ENCODE measurements at regions not wholly inside any gene's neighbourhood (a gene's known extent, or its start where the extent isn't known, plus 50 kb on each side); places are given as distances from the start of the nearest gene placed in this dataset.

DNA sequence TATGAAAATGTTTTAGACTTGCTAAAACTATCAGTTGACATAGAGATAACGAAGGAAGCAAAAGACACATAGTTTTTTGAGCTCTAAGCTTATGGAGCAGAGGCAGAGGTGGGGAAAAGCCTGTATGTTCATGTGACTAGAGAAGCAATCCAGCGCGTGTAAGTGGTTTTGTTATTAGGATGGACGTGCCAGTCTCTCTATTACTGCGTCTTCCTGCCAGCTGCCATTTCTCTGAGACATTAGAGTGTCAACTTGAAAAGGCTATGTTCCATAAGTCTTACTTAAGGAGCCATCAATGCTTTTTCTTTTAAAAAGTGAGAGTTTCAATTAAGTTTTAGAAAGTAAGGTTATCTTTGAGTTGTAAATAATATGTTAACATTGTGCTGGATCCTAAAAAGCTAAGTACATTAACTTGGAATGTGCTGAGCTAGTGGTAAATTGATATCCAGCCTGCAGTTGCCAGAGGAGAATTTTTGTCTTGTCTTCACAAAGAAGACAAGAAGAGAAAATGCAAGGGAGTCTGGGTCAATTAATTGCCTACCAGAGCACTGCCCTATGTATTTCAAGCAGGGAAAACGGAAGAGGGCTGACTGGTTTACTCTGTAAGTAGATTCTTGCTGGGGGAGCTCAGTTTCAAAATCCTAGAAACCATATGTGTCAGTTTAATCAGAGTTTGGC is 161.8 kb upstream of the B3GALT2 start:
- Histone ChIP-seq H3K79me2 (ENCODE audit: insufficient read depth, low read length) (no peaks in the 10 kb centered on the region), H3K9me2 (replicated peaks; ENCODE audit: low read depth, low read length) (no peaks in the 10 kb centered on the region), H3K36me3 (ENCODE audit: insufficient read depth, low read length) (no peaks in the 10 kb centered on the region), H3K9ac (ENCODE audit: low read depth, low read length, poor library complexity, severe bottlenecking) (no peak overlapping the region), H3K4me3 (ENCODE audit: low read length, poor library complexity, severe bottlenecking) (no peak overlapping the region), H2AFZ (ENCODE audit: low read length) (no peak overlapping the region), H4K20me1 (ENCODE audit: insufficient read depth, low read length, poor library complexity, severe bottlenecking) (no peaks in the 10 kb centered on the region), H3K27me3 (ENCODE audit: insufficient read depth, low read length, poor library complexity, severe bottlenecking) (no peaks in the 10 kb centered on the region), H3K4me2 (ENCODE audit: low read depth, low read length, poor library complexity, severe bottlenecking) (no peak overlapping the region), H3K9me3 (ENCODE audit: insufficient read depth, low read depth, low read length) (no peaks in the 10 kb centered on the region), H3K4me1 (ENCODE audit: insufficient read depth, low read length, poor library complexity, severe bottlenecking) (no peaks in the 10 kb centered on the region), H3F3A (ENCODE audit: low read depth) (no peaks in the 10 kb centered on the region)
- TF ChIP-seq, protein P1, sequence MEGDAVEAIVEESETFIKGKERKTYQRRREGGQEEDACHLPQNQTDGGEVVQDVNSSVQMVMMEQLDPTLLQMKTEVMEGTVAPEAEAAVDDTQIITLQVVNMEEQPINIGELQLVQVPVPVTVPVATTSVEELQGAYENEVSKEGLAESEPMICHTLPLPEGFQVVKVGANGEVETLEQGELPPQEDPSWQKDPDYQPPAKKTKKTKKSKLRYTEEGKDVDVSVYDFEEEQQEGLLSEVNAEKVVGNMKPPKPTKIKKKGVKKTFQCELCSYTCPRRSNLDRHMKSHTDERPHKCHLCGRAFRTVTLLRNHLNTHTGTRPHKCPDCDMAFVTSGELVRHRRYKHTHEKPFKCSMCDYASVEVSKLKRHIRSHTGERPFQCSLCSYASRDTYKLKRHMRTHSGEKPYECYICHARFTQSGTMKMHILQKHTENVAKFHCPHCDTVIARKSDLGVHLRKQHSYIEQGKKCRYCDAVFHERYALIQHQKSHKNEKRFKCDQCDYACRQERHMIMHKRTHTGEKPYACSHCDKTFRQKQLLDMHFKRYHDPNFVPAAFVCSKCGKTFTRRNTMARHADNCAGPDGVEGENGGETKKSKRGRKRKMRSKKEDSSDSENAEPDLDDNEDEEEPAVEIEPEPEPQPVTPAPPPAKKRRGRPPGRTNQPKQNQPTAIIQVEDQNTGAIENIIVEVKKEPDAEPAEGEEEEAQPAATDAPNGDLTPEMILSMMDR (conservative IDR thresholded peaks at IDR 0.05; ENCODE audit: low read length): no peak
- no peak for TF ChIP-seq EZH2phosphoT487 (IDR thresholded peaks at IDR 0.05; ENCODE audit: borderline replicate concordance)

DNA sequence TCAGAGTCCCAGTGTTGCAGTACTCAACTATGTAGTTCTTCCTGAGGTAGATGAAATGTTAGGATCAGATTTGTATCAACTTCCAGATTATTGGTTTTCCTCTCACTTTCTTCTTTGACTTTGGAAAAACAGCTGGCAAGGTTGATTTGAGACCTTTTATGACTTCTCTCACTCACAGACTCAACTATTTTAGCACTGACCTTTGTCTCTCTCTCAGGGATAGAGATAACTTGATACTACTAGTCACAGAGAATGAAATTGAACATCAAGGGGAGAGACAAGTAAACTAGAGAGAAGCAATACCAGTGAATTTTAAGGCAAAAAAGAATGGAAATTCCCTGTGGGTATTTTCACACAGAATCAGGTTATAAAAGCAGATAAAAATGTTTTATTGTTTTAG is 159.7 kb upstream of the B3GALT2 start:
- H3K36me3 ChIP-seq (ENCODE audit: insufficient read depth, low read length): no peaks in the 10 kb centered on the region
- no peak overlapping the region for H3K9ac ChIP-seq (ENCODE audit: low read depth, low read length, poor library complexity, severe bottlenecking)
- no peak overlapping the region for H3K4me3 ChIP-seq (ENCODE audit: low read length, poor library complexity, severe bottlenecking)
- H3K27me3 ChIP-seq (ENCODE audit: insufficient read depth, low read length, poor library complexity, severe bottlenecking): no peaks in the 10 kb centered on the region
- H3K4me2 ChIP-seq (ENCODE audit: low read depth, low read length, poor library complexity, severe bottlenecking): no peak overlapping the region
- TF ChIP-seq EZH2phosphoT487 (IDR thresholded peaks at IDR 0.05; ENCODE audit: borderline replicate concordance): no peak
- TF ChIP-seq, protein P1 (conservative IDR thresholded peaks at IDR 0.05; ENCODE audit: low read length): no peak
- H3K4me1 ChIP-seq (ENCODE audit: insufficient read depth, low read length, poor library complexity, severe bottlenecking): no peaks in the 10 kb centered on the region
- no peaks in the 10 kb centered on the region for H3K9me2 ChIP-seq (replicated peaks; ENCODE audit: low read depth, low read length)
- no peak overlapping the region for H2AFZ ChIP-seq (ENCODE audit: low read length)
- H3K79me2 ChIP-seq (ENCODE audit: insufficient read depth, low read length): no peaks in the 10 kb centered on the region
- no peaks in the 10 kb centered on the region for H3K9me3 ChIP-seq (ENCODE audit: insufficient read depth, low read depth, low read length)
- no peaks in the 10 kb centered on the region for H4K20me1 ChIP-seq (ENCODE audit: insufficient read depth, low read length, poor library complexity, severe bottlenecking)
- H3F3A ChIP-seq (ENCODE audit: low read depth): no peaks in the 10 kb centered on the region

DNA sequence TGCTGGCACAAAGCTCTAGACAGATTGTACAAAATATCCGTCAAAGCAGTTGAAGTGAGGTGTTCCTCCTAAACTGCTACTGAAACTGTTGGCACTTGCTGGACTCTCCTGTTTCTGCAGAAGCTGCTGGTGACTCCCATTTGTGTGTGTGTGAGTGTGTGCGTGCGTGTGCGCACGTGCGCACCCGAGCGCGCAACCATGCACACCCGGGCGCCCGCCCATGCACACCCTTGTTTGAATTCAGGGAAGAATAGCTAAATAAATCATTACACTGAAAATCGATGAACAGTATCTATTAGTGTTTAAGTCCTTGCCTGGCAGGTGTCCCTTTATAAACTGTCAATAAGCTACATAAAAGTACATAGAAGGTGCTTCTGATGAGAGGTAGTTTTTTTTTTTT is 156.4 kb upstream of the B3GALT2 start:
- Histone ChIP-seq H3K4me3 (ENCODE audit: low read length, poor library complexity, severe bottlenecking) (no peak overlapping the region), H3K9ac (ENCODE audit: low read depth, low read length, poor library complexity, severe bottlenecking) (no peak overlapping the region), H3K36me3 (ENCODE audit: insufficient read depth, low read length) (no peaks in the 10 kb centered on the region), H3K9me3 (ENCODE audit: insufficient read depth, low read depth, low read length) (no peaks in the 10 kb centered on the region), H3F3A (ENCODE audit: low read depth) (no peaks in the 10 kb centered on the region), H4K20me1 (ENCODE audit: insufficient read depth, low read length, poor library complexity, severe bottlenecking) (no peaks in the 10 kb centered on the region), H3K4me1 (ENCODE audit: insufficient read depth, low read length, poor library complexity, severe bottlenecking) (no peaks in the 10 kb centered on the region), H2AFZ (ENCODE audit: low read length) (no peak overlapping the region), H3K9me2 (replicated peaks; ENCODE audit: low read depth, low read length) (no peaks in the 10 kb centered on the region), H3K27me3 (ENCODE audit: insufficient read depth, low read length, poor library complexity, severe bottlenecking) (no peaks in the 10 kb centered on the region), H3K79me2 (ENCODE audit: insufficient read depth, low read length) (no peaks in the 10 kb centered on the region), H3K4me2 (ENCODE audit: low read depth, low read length, poor library complexity, severe bottlenecking) (no peak overlapping the region)
- no peak for TF ChIP-seq EZH2phosphoT487 (IDR thresholded peaks at IDR 0.05; ENCODE audit: borderline replicate concordance)
- TF ChIP-seq, protein P1 (conservative IDR thresholded peaks at IDR 0.05; ENCODE audit: low read length): no peak

Measured in Loucy (cell line).